GM21447 (cell line): ENCODE measurements at regions not wholly inside any gene's neighbourhood (a gene's known extent, or its start where the extent isn't known, plus 50 kb on each side); places are given as distances from the start of the nearest gene placed in this dataset.
"Not testable (repeated sequence)": the region's sequence is repeated elsewhere in the genome, so short reads cannot be mapped to it uniquely, and the experiment has no call there.

Experiments used
- ATAC-seq: cut with Tn5 transposase; IDR thresholded peaks from one replicate; pipeline ENCODE4 v1.9.1; 2021; ENCODE audit not compliant: unreplicated experiment

- ATAC-seq = no peak
These were observed 50.7 kb upstream of the TNFSF4 start for GRCh38 chr1:173257805-173258204.

DNA sequence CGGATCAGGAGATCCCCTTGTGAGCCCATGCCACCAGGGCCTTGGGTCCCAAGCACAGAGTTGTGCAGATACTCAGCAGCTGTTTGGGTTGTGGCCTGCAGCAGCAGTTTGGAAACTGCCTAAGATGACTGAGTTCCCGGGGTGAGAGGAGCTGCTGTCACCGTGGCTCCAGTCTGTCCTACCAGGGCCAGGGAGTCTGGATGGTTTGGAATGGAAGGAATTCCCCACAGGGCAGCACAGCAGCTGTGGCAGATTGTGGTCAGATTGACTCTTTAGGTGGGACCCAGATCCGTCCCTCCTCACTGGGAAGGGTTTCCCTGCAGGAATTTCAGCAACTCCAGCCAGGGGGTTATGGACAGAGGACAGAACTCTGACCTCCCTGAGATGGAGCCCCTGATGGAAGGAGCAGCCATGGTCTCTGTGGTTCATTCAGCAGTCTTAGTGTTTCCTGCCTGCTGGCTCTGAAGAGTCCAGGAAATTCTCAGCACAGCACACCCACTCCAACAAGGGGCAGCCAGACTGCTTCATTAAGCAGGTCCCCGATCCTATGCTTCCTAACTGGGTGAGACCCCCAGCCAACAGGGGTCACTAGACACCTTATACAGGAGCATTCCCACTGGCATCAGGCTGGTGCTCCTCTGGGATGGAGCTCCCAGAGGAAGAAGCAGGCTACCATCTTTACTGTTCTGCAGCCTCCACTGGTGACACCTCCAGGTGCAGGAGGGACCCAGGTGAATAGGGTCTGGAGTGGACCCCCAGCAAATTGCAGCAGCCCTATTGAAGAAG is 51.5 kb upstream of the TNFSF4 start:
- ATAC-seq = no peak

- ATAC-seq = not testable (repeated sequence)
These were observed 53.2 kb upstream of the TNFSF4 start for GRCh38 chr1:173260329-173260728.

GRCh38 chr1:173266841-173267240 is 59.7 kb upstream of the TNFSF4 start:
- ATAC-seq = no peak

- ATAC-seq = no peak
These were observed 60.4 kb upstream of the TNFSF4 start for GRCh38 chr1:173267453-173267945.

DNA sequence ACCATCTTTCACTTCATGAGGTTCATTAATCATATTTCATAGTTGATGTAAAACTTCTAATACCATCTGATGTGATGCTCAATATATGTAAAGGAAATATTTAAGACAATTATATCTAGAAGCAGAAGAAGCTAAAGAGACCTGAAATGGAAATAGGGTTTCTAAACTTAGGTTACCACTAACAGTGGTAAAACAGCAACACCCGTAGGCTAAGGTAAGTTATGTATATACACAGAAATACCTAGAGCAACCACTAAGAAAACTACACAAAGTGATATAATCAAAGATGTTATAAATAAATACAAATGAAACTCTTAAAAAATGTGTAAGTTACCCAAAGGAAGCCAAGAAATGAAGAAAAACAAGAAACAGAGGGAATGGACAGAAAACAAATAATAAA is 61.1 kb upstream of the TNFSF4 start:
- ATAC-seq = no peak

GRCh38 chr1:173268786-173269277 is 61.7 kb upstream of the TNFSF4 start:
- no peak for ATAC-seq

DNA sequence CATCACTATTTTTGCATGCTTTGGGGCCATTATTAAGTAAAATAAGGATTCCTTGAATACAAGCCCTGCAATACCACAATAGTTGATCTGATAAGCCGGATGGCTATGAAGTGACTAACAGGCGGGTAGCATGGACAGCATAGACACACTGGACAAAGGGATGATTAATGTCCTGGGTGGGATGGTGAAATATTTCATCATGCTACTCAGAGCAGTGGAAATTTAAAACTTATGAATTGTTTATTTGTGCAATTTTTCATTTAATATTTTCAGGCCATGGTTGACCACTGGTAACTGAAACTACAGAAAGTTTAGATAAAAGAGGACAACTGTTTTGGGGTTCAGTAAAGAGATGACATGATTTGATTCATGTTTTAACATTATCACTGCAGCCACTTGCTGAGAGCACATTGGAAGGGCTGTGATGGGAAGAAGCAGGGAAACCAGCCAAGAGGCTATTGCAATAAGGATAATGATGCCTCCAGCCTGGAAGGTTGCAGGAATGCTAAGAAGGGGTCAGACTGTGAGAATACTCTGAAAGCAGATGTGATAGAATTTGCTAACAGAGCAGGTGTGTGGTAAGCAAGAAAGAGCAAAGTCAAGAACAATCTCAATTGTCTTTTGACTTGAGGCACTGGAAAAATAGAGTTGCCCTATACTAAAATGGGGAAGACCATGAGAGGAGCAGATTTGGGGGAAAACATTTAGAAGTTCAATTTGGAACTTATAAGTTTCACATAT is 62.5 kb upstream of the TNFSF4 start:
- no peak for ATAC-seq

DNA sequence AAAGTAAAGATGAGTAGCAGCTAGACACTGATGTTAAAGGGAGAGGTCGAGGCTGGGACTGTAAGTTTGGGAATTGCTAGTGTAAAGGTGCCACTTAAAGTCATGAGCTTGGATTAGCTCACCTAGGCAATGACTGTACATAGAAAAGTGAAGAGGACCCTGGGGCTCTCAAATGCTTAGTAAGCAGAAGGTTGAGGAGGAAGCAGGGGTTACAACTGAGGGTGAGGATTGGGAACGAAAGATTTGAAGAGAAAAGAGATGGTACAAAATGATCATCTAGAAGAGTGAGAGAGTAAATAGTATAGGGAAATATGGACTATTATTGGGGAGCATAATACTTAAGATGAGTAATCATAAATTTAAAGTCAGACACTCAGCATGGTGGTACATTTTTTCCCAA is 63.1 kb upstream of the TNFSF4 start:
- ATAC-seq = no peak

DNA sequence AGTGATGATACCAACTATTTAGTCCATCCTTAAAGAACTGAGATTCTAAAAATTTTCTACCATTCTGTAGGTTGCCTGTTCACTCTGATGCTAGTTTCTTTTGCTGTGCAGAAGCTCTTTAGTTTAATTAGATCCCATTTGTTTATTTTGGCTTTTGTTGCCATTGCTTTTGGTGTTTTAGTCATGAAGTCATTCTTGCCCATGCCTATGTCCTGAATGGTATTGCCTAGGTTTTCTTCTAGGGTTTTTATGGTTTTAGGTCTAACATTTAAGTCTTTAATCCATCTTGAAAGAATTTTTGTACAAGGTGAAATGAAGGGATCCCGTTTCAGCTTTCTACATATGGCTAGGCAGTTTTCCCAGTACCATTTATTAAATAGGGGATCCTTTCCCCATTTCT is 63.9 kb upstream of the TNFSF4 start:
- not testable (repeated sequence) for ATAC-seq

DNA sequence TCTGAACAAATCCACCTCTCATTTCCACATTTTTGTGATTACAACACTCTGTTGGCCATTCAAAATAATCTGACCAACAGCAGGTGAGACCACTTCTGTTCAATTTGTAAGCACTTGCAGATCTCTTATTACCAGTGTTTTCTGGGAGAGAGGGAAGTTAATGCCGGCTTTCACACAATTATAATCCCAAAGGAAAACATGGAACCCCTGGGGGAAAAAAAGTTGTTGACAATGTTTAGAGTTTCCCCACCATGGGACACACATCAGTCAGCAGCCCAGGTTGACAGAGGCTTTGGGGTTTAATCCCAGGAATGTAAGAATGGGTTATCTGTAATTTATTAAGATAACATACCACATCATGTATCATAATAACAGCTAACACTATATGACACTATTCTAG is 68.4 kb upstream of the TNFSF4 start:
- no peak for ATAC-seq

DNA sequence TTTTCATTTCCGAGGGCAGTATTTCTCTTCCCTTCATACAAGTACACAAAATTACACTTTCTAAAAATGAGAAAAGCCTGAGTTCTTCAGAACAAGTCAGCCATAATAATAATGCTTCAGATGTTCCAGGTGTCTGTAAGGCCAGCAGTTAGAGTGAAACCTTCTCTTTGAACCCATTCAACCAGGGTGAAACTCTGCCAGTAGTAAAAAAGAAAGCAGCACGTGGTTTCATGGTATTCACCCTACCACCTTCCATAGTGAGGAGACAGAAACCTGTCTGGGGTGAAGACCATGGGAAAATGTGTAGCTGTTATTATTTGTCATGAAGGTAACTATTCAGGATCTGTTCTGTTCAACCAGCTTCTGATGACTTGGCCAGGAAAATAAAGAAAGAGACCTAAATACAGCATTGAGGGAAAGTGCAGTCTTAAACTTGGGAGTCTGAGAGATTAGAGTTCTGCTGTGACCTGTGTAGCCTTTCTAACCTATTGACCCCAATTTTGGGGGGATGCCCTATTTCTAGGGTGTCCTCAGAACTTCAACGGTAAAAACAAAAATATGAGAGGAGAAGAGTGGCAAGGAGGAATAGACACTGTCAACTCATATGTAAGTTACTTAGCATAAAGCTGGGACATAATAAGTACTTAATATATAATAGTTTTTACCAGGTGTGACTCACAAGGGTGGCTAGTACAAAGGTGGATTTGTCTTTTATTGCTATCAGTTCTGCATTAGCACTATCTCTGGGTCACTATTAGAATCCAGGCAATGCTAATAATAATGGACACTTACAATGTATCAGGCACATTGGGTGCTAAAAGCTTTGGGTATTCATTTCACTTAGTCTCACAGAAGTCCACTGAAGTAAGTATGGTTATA is 70.0 kb upstream of the TNFSF4 start:
- peak; percentile 91 for ATAC-seq

DNA sequence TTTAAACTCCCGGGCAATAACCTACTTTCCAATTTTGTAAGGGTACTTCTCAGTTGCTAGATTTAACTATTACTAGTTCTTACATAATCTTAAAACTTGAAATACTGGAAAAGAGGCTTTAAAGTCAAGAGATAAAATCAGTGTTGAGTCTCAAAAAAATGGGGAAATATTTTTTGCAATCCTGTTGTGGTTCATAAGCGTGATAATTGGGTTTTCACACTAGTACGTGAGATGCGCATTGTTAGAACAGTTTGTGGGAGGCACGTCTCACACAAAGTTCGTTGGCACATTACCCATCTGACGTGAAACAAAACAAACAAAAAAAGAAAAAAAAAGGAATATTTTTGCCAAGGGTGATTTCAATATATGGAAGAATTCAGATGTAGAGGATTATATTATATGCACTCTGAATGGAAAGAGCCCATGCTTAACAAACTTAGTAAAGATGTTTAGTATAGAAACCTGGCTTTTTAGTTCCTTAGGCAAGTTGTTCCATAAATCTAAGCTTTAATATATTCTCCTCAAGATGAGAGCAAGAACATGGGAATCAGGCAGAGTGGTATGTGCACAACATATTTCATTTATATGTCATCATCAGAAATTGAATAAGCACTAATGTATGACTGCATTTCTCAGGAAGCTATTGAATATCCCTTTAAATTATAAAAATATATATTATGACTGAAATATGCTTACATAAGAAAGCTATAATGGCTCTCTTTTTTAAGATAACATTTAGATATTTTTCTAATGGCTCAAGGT is 73.9 kb upstream of the TNFSF4 start:
- ATAC-seq = no peak

GRCh38 chr1:173285048-173285447 is 77.9 kb upstream of the TNFSF4 start:
- ATAC-seq = no peak

DNA sequence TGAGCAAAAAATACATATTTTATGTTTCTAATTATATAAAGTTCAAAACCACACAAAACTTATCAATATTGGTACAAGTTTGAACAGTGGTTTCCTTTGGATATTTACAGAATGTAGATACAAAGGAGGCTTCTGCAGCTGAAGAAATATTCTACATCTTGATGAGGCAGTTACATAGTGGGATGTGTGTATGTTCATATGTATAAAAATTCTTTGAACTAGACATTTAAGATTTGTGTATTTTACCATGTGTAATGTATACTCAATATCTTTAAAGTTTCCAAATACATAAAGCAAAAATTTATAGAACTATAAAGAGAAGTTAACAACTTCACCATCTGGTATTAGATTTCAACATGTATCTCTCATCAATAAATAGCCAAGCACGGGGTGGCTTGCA is 80.7 kb upstream of the TNFSF4 start:
- ATAC-seq = no peak

DNA sequence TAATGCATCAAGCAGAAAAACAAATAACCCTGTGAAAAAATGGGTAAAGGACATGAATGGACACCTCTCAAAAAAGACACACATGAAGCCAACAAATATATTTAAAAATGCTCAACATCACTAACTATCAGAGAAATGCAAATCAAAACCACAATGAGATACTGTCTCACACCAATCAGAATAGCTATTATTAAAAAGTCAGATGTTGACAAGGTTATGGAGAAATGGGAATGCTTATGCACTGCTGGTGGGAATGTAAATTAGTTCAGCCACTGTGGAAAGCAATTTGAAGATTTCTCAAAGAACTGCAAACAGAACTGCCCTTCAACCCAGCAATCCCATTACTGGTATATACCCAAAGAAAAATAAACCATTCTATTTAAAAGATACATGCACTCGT is 86.6 kb upstream of the TNFSF4 start:
- ATAC-seq = no peak

DNA sequence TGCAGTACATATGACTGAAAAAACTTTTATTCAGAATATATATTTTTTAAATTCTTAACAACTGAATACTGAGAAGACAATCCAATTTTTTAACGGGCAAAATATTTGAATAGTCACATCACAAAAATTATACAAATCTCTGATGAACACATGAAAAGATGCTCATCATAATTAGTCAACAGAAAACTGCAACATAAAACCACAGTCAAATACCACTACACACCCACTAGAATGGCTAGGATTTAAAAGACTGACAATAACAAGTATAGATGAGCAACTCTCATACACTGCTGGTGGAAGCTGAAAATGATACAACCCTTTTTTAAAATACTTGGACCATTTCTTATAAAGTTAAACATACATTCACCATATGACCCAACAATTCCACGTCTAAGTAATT is 87.7 kb upstream of the TNFSF4 start:
- no peak for ATAC-seq

DNA sequence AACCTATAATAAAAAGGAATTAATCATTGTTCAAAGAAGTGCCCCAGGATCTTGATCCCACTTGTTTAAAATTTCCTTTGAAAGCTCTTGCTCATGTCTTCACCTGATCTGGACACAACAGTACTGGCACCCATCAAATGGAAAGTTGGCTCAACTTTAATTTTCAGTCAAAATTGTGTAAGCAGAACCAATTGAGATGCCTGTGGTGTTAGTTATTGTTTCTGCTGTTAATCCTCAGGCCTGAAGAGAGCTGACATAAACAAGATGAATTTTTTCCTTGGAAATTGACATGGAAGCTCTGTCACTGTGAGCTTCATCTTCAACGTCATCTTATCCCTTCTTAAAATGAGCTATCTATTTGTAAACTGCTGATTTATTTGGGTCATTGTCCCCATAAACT is 88.3 kb upstream of the TNFSF4 start:
- ATAC-seq = no peak

DNA sequence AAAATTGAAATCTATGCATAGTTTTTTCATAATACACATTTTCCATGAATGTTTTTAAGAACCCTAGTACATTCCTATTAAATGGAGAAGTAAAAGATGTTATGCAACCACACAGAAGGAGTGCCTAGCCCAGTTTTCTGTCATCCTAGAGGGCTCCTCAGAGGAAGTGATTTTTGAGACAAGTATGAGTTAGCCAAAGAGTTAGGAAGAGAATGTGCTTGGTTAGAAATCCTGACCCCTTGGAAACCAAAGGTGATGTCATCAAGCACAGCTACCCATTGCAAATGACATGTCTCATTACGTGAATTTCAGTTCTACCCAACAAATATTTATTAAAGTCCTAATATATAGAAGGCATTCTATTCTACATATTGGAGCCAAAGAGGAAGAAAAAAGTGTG is 88.9 kb upstream of the TNFSF4 start:
- no peak for ATAC-seq

DNA sequence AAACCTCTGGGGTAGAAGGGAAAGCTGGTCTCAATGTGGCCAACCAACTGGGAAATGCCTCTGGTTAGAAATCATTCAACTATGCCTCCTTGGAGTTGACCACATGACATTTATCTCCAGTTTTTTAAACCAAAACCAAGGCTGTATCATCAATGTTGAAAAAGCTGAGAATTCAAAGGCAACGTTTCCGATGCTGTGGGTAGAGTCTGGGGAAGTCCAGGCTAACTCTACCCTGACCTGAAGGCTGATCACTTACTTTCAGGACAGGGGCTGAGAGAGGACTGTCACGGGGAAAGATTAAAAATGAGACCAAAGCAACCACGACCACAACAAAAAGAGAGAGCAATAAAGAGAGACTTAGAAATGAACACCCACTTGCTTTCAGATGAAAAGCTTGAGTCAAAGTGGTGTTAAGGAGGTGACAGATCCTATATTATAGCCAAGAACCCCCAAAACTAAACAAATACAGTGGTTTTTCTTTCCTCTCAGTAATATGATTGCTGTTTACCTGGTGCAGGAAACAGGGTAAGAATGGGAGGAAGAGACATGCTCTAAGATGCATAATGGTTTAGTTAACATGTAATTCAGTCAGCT is 90.8 kb upstream of the TNFSF4 start:
- ATAC-seq = peak; percentile 91
